CD4-positive, alpha-beta T cell treated with Interleukin-6 at 100 ng/mL for 8 hours (primary cell): ENCODE measurements at regions not wholly inside any gene's neighbourhood (a gene's known extent, or its start where the extent isn't known, plus 50 kb on each side); places are given as distances from the start of the nearest gene placed in this dataset.
"Not testable (repeated sequence)": the region's sequence is repeated elsewhere in the genome, so short reads cannot be mapped to it uniquely, and the experiment has no call there.

Experiments used
- DNase-seq: peaks from one replicate; pipeline ENCODE4 v3.0.0-alpha.2; 2020; ENCODE audit warnings: mixed read lengths, low spot score

DNA sequence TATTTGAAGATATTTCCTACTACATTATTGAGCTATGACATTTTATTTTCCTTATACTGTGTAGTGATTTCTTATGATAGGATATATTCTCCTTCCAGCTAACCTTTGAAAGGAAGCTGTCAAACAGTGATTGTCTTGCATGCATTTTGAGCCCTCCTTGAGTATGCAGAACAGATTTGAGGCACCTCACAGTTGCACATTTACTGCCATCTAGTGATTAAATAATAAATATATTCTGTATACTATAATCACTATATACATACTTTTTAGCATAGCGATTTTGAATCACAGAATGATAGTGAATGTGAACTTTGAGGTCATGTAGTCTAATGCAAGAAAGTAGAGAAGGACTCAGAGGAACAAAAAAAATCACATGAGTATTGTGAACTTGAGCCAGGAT, 268.4 kb upstream of the CDH19 start:
- DNase-seq = no peak

DNA sequence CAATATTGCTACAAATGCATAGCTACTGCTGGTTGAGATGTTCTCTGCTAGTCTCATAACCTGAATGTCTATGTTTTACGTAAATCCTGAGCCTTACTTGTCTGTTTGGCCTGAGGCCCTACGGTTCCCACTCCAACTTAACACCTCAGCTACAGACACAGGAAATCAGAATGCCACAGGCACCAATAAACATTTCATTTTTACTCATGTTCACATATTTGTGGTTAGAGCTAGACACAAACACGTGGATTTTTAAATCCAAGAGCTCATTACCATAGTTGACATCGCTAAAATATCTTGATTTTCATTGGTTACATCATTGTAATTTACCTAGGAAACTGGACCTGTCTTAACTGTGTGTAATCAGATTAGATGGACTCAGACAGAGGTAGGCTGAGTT, 263.8 kb upstream of the CDH19 start:
- no peak for DNase-seq

DNA sequence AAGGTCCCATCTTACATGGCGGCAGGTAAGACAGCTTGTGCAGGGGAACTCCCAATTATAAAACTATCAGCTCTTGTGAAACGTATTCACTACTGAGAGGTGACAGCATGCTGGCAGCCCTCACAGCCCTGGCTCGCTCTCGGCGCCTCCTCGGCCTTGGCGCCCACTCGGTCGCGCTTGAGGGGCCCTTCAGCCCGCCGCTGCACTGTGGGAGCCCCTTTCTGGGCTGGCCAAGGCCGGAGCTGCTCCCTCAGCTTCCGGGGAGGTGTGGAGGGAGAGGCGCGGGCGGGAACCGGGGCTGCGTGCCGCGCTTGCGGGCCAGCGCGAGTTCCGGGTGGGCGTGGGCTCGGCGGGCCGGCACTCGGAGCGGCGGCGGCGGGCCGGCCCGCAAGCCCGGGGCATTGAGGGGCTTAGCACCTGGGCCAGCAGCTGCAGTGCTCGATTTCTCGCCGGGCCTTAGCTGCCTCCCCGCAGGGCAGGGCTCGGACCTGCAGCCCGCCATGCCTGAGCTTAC, 262.6 kb upstream of the CDH19 start:
- DNase-seq = not testable (repeated sequence)

DNA sequence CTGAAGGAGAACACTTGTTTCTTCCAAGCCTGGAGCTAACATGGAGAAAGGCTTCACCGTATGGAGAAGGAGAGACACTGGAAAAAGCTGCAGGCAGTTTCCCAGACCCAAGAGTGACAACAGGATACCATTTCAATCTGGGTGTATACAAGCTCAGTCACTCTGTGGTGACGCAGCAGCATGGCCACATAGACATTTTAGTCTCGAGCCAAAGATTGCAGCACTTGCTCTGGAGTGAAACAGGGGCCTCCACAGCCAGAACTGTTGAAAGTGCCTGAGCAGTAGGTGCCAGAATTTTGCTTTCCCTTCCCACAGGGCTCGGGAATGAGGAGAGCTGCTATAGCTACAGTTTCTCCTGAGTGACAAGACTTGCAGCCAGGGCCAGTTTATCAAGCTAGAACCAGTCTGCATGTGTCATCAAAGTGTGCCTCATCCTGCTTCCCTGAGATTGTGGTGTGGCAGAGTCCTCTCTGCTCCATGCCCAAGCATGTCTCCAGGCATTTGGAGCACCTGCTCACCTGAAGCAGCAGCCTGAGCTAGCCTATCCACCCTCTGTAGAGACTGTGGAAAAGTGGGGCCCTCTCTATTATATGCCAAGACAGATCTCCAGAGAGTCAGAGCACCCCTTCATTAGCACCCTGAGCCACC, 234.6 kb upstream of the CDH19 start:
- DNase-seq = no peak

DNA sequence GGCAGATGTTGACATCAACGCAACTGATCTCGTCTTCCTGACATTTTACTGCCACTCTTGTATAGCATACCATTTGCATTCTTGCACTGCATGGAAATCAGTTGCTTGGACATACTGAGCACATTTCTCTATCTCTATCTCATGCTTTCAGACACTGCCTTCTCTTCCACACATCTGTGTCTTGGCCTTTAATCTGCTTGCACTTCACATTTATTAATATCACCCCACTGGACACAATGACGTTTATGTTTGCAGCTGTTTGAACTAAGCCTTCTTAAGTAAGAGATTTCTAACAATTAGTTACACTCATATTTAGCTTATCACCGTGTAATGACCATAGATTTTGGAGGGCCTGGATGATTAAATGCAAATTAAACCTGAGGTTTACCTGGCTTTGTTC, 229.8 kb upstream of the CDH19 start:
- no peak for DNase-seq

DNA sequence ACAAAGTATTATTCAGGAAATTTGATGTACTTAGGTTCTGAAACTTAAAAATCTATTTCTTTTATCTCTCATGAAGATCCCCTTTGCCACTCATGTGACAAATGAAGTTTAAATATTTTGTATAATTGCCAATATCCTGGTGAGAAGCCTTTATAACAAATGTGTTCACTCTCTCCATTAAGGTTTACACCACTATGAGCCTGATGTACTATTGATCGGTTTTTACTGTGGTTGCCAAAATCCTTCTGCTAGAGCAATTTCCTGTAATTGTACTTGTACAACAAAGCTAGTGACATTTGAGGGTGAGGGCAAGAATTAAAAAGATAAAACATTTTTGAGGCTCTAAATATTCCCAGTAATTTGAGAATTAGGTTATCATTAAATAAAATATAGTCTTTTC, 222.3 kb upstream of the CDH19 start:
- DNase-seq = no peak

DNA sequence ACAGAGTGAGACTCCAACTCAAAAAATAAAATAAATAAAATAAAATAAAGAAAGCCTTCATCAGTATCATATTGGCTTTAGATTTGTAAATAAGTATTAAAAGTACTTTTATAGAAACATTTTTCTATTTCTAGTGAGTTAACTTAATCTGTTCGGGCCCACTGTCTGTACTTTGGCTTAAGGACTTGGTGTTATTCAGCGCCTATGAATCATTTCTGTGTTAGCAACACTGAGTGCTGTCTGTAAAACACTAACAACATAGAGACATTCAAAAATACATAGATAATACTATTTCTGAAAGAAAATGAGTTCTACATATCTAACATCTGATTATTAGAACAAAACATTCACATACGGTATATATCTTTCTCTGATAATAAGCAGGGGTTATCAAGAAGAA, 221.5 kb upstream of the CDH19 start:
- DNase-seq = no peak

DNA sequence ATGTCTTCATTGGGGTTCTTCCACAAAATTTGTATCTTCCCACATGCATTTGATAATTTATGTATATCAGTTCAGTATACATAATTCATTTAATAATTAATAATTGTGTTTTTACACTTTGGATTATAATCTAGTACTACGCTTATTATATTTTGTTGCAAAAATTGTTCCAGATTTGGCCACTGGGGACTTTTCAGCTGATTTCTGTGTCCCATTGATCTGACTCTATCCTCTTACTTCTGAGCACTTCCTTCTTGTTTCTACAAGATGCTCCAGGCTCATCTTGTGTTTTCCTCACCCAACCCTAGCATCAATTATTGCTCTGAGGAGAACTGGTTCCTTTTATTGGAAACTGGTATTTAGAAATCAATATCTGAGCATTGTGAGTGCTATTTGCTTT, 215.3 kb upstream of the CDH19 start:
- no peak for DNase-seq

DNA sequence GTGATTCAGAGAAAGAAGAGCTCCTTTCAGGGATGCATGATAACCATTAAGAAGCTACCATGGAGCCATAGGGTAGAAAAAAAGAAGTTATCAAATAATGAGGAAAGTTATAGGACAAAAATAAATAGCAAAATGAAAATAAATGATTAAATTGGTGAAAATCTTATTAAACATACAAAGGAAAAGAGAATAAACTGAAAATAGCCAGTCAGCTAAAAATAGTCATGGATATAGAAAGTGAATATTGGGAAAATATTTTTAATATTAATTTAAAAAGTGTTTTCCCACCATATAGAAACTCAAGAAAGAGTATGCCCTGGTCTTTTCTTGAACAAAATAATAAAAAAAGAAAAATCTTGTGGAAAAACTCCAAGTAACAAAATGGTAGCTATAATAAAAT, 209.2 kb upstream of the CDH19 start:
- no peak for DNase-seq

DNA sequence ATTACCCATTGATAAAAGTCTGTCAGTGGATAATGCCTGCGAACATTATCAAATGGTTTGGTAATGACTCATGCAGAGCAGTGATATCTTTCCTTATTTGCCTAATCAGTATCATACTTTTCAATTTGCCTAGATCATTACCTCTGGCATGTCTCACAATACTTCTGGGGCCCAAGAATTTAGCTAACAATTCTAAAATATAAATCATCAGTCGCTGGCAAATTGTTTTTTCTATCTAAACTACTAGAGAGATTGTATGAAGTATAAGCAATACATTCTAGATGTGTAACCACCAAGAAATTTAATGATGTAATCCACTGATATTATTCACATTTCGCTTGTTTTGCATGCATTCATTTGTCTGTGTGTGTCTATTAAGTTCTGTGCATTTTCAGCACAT, 191.2 kb upstream of the CDH19 start:
- DNase-seq = no peak

DNA sequence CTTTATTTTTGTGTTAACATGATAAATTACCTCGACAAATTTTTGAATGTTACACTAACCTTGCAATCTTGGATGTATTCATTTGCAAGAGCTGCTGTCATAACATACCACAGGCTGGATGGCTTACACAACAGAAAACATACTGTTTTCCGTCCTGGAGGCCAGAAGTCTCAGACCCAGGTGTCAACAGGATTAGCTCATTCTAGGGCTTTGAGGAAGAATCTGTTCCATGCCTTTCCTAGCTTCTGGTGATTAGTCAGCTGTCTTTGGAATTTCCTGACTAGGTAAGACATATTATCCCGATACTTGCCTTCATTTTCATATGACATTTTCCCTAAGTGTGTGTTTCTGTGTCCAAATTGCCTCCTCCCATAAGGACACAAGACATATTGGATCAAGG, 188.6 kb upstream of the CDH19 start:
- no peak for DNase-seq

DNA sequence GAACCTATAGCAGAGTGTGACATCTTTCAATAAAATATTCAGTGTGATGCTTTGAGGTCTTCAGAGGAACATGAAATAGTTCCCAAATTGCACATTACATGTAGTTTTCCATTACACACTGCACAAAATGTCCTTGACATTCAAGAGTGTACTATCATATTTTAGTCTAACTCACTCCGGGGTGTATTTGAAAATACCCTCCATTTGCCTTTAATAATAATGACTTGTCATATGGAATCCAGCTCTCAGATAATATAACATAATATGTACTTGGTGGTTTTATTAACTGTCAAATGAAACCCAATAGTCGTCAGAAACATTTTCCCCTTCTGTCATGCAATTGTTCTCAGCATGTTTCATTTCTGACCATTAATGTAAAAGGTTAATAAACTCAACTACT, 176.7 kb upstream of the CDH19 start:
- no peak for DNase-seq

DNA sequence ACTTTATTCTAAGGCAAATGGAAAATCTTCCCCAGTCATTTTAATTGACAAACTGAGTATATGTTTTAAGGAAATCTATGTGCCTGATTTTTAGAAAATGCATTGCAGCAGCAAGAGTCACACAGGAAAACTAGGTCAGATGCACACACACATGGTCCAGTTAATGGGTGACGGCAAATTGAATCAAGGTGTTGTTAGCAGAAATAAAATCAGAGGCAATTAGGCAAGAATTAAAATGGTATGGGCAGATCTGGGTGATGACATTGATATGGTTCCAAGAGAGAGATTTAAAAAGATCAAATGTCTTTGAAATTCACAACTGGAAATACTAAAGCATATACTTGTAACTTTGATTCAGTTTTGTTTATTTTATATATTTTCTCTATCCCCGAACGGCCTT, 174.2 kb upstream of the CDH19 start:
- DNase-seq = no peak

DNA sequence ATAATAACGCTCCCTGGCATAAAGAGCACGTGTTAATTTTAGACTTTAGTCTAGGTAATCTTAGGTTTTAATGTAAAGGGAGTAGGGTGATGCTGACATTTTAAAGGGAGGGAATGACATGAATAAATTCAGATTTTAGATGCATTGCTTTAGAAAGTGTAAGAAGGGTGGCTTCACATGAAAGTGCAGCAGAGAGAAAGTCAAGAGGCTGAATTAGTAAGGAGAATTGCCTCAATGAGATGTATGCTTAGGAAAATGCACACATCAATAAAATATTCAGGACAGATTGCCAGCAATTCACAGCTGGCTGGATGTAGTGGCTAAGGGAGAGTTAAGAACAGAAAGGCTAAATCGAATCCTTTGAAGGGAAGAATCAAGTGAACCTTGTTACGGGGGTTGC, 165.5 kb upstream of the CDH19 start:
- DNase-seq = no peak

DNA sequence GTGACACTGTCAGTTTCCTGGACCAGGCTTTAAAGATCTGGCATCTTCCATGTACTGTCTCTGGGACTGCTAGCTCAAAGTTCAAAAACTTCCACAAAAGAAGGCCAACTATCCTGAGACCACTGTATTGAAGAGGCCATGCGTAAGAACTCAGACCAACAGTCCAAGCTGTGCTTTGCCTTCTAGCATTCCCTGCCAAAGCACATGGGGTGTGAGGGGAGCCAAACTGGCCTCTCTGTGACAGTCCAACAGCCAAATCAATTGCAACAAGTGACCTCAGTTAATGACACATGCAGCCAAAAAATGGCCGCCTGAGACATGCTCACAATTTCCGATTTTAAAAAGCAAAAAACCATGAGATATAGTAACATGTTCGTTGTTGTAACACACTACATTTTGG, 160.3 kb upstream of the CDH19 start:
- no peak for DNase-seq

DNA sequence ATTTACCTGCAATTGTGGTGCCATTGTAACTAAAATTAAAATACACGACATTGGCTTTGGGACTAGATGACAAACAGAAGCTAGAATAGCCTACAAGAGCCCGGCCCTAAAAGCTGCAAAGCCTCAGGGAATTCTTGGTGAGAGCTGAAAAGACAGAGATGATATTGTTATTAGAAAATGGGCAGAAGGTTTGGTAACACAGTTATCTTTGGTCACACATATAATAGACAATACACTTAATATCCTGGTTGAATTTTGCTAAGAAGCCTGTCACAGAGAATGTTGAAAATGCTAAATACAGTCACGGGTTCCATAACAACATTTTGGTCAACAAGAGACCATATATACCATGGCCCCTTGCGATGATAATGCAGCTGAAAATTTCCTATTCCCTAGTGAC, 157.3 kb upstream of the CDH19 start:
- DNase-seq = no peak

DNA sequence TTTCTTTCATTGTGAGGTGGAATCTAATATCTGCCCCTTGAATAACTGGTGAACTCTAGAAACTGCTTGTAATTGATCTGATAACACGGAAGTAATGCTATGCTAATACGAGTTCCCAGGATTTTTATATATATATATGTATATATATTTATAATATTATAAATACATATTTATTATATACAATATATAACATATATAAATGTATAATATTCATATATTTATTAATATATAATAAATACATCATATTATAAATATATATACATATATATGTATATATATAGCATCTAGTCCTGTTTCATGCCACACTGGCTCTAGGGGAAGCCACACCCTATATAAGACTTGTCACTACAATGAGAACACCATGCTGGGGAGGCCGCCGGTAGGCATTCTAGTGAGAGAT, 156.7 kb upstream of the CDH19 start:
- no peak for DNase-seq

DNA sequence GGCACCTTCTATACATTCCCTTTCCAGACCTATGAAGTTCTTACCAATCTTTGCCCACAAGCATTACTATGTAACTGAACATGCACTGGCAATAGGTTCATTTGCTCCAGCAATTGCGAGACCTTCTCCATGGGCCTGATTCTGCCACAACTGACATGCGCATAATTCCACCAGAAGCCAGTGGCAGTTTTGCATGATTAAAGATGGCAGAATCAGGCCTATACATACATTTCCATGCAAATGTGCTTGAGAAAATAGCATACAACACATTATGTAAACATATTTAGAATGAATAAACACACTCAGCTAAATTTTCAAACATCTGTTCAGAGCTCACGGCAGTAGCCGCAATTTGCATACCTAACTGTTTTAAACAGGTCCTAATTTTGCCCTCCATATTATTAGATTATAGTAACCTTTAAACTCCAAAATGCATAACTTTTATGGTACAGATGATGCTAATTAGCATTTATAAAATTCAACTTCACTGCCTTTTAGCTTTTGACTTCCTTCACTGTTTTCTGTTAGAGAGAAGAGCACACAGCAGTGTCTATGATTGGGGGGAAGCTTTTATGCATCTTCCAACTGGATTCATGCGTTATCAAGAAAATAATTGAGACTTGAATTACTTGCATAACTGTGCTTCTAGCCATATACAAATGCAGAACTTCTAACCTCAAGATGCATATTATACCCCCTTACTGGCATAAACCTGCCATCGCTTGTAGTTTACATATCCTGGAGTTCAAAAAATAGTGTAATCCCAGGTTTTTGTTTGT, 155.3 kb upstream of the CDH19 start:
- DNase-seq = no peak

DNA sequence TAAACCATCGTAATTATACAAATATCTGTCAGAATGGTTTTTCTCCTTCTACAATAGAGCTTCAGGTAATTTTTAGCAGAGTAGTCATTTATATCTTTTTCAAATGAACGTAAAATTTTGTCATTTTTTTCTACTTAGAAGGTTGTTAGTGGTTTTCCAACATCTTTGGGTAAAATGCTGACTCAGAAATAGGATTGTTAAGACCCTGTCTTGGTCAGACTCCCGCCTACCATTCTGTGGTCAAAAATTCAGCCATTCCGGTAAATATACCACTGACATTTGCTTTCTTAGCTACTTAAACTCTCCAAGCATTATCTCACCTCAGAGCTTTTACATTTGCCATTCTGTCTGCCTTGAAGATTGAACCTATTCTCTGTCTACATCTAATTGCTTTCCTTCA, 154.1 kb upstream of the CDH19 start:
- DNase-seq = no peak

DNA sequence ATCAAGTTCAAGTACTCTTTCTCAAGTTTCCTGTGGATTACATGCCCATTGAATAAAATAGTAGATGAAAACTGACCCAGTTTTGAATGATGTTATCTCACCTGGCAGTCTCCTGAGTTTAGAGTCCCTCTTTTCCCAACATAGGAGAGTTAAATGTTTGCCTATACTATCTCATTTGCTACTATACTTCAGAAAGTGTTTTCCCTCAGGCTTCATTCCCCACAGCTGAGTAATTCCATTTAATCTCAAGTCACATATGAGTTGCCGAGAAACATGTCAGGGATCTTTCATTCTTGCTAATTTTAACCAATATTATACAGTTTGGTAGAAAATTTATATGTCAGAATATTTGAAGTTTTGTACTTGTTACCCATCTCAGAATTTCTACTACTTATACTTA, 150.4 kb upstream of the CDH19 start:
- DNase-seq = no peak

DNA sequence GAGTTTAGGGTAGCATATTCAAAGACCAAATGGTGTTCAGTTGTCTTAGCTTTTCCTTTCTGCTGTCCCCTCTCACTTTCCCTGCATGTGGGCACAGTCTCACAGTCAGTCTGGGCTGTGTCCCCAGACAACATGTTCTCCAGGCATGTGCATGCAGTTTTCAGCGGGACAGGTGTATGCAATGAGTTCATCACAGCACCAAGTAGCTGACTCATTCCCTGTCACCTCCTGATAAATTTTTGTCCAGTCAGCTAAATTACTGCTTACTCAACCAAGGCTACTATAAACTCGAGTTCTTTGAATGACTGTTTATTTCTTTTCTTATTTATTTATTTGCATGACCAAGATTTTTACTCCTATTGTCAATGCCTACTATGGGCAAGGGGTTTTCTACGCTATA, 148.8 kb upstream of the CDH19 start:
- DNase-seq = no peak

DNA sequence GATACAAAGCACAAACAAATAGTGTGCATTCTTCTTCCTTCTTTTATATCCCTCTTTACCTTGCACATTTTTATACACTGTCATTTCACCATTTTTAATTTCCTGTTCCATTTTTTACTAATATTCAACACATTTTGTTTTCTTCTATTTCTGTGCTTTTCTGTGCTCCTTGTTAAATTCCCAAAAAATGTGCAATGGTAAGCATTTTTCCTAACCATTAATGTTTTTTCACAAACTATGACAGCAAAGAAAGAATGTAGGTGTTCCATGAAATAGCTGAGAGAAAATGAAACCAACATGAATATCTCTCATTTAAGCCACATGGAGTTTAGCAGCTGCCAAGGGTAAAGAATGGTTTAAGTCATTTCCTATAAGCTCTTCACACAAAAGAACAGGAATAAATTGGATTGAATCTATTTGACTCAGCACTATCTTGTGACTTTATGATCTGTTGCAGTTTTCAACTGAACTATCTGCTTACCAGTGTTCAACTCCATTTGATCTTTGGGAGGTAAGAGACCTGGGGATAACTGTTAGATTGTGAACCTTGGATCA, 145.7 kb upstream of the CDH19 start:
- DNase-seq = no peak

DNA sequence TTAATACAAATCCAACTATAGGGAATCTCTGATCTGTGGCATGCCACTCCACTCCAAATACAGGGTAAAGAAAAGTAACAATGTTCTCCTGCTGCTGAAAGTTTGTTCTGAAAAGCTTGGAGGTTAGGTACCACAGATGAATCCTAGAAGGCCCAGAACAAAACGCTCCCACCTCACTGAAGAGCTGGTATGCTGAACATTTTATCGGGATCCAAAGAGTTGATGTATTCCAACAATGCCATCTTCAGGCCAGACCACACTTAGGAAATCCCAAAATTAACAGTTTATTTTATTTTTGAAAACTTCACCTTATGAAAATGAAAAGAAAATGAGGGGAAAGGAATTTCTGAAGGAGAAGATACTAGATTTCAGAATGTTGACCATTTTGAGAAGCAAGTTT, 145.1 kb upstream of the CDH19 start:
- DNase-seq = no peak

DNA sequence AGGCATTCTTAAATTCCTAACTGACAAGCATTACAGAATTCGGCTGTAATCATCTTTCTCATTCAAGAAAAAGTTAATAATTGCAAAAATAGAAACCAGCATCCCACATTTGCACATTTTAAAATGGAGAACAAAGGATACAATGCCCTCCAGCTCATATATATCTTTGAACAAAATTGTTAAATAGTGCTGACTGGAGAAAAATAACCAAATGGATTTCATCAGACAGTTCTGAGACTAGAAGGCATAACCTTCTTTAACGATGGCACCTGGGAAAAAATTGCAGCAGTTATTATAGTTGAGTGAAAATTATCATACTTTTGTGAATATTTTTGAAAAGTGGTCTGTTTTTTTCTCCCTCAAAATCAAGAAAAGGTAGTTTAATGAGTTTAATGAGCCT, 138.9 kb upstream of the CDH19 start:
- DNase-seq = no peak
